SKM-1 treated with dmso at 0.1 percent for 144 hours (cell line): ENCODE measurements at regions not wholly inside any gene's neighbourhood (a gene's known extent, or its start where the extent isn't known, plus 50 kb on each side); places are given as distances from the start of the nearest gene placed in this dataset.

Source experiments
- DNase-seq: peaks from one replicate; lab custom pipeline; 2025; ENCODE audit not compliant: unreplicated experiment; lab: John Stamatoyannopoulos, UW

- no peak for DNase-seq
Observed at GRCh38 chr6:26305641-26305969, 59.4 kb upstream of the BTN3A2 start.

GRCh38 chr6:26306232-26306631 is 58.8 kb upstream of the BTN3A2 start:
- DNase-seq, result no peak

- DNase-seq, result no peak
Observed at GRCh38 chr6:26307850-26308249, 57.1 kb upstream of the BTN3A2 start.

GRCh38 chr6:26309731-26310142 is 55.3 kb upstream of the BTN3A2 start:
- no peak for DNase-seq

- no peak for DNase-seq
Observed at GRCh38 chr6:26311012-26311384, 54.0 kb upstream of the BTN3A2 start.

- DNase-seq, result peak; percentile 54
Observed at GRCh38 chr6:26311385-26312095, 53.5 kb upstream of the BTN3A2 start.

GRCh38 chr6:26312096-26312463 is 52.9 kb upstream of the BTN3A2 start:
- DNase-seq, result no peak

GRCh38 chr6:26312501-26313397 is 52.2 kb upstream of the BTN3A2 start:
- DNase-seq, result peak; percentile 68
